ENCODE measurements at regions not wholly inside any gene's neighbourhood (a gene's known extent, or its start where the extent isn't known, plus 50 kb on each side); places are given as distances from the start of the nearest gene placed in this dataset.

- no peak overlapping the region for H3K4me3 ChIP-seq (ENCODE audit: low read depth, low read length)
- no peak for TF ChIP-seq CTCF (IDR thresholded peaks at IDR 0.05; ENCODE audit: insufficient read depth, low read length, severe bottlenecking)
- no peak for DNase-seq (ENCODE audit: low read depth)
- no peak for FAIRE-seq
- no peaks in the 10 kb centered on the region for H3K36me3 ChIP-seq (ENCODE audit: control insufficient read depth, insufficient read depth, low read length)
- H3K27me3 ChIP-seq (ENCODE audit: control insufficient read depth, insufficient read depth, low read length), result peaks cover 6% of the 10 kb centered on the region
These were observed 188.0 kb upstream of the TNRC6C start for GRCh38 chr17:77770331-77771105.

DNA sequence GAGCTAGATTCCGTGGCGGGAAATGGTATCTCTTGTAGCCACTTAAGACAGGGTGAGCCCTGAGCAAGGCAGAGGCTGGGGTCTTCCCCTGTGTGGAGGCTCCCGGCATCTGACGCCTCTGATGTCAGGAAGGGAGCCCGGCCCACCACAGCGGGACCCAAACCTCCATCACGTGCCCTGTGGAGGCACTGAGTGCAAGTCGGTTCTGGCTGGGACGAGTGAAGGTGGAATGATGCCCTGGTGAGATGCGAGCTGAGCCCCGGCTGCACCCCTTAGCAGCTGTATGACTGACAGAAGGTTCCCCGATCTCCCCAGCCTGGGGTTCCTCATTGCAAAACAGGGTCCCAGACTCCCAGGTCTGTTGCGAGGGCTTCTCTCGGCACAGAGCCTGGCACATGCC, 187.4 kb upstream of the TNRC6C start:
- no peaks in the 10 kb centered on the region for H3K36me3 ChIP-seq (ENCODE audit: control insufficient read depth, insufficient read depth, low read length)
- H3K4me3 ChIP-seq (ENCODE audit: low read depth, low read length), result no peak overlapping the region
- FAIRE-seq (no peak), DNase-seq (ENCODE audit: low read depth) (no peak)
- no peak for TF ChIP-seq CTCF (IDR thresholded peaks at IDR 0.05; ENCODE audit: insufficient read depth, low read length, severe bottlenecking)
- peaks cover 6% of the 10 kb centered on the region for H3K27me3 ChIP-seq (ENCODE audit: control insufficient read depth, insufficient read depth, low read length)

DNA sequence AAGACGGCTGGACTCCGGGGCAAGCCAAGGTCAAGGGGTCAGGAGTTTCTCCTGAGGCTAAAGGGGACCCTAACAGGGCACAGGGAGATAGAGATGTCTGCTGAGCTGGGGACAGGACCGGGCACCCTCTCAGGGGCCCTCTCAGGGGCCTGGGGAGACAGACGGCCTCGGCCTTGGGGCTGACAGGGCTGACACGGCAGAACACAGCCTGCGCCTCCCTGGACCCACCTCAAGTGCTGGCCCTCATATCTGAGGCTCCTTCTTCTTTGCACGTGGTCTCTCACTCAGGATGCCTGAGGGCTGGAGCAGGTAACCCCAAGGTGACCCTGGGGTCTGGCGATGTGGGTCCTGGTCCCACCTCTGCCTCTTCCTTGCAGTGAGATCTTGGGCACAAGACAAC, 186.9 kb upstream of the TNRC6C start:
- Histone ChIP-seq H3K36me3 (ENCODE audit: control insufficient read depth, insufficient read depth, low read length) (no peaks in the 10 kb centered on the region), H3K4me3 (ENCODE audit: low read depth, low read length) (no peak overlapping the region), H3K27me3 (ENCODE audit: control insufficient read depth, insufficient read depth, low read length) (peaks cover 6% of the 10 kb centered on the region)
- no peak for TF ChIP-seq CTCF (IDR thresholded peaks at IDR 0.05; ENCODE audit: insufficient read depth, low read length, severe bottlenecking)
- no peak for FAIRE-seq
- no peak for DNase-seq (ENCODE audit: low read depth)

DNA sequence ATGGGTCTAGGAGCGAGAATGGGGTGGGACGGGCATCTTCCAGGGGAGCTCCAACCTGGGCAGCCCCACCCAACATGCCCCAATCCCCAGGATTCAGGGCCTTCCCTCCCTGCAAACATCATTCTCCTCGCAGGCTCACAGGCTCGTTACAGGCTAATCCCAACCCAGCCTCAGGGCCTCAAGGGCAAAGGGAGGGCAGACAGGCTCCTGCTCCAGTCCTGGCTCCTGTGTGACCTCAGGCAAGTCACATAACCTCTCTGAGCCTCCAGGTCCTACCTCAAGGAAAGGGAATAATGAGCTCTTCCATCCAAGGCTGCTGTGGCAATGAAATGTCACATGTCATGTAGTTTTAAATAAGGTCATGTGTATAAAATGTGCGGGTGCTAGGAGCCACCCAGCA, 186.5 kb upstream of the TNRC6C start:
- no peak for TF ChIP-seq CTCF (IDR thresholded peaks at IDR 0.05; ENCODE audit: insufficient read depth, low read length, severe bottlenecking)
- peaks cover 6% of the 10 kb centered on the region for H3K27me3 ChIP-seq (ENCODE audit: control insufficient read depth, insufficient read depth, low read length)
- DNase-seq (ENCODE audit: low read depth) (no peak), FAIRE-seq (no peak)
- H3K4me3 ChIP-seq (ENCODE audit: low read depth, low read length), result no peak overlapping the region
- no peaks in the 10 kb centered on the region for H3K36me3 ChIP-seq (ENCODE audit: control insufficient read depth, insufficient read depth, low read length)

- DNase-seq (ENCODE audit: low read depth) (no peak), FAIRE-seq (no peak)
- no peaks in the 10 kb centered on the region for H3K36me3 ChIP-seq (ENCODE audit: control insufficient read depth, insufficient read depth, low read length)
- no peak overlapping the region for H3K4me3 ChIP-seq (ENCODE audit: low read depth, low read length)
- peak; percentile 17 for TF ChIP-seq CTCF (IDR thresholded peaks at IDR 0.05; ENCODE audit: insufficient read depth, low read length, severe bottlenecking)
- H3K27me3 ChIP-seq (ENCODE audit: control insufficient read depth, insufficient read depth, low read length), result peaks cover 6% of the 10 kb centered on the region
These were observed 186.0 kb upstream of the TNRC6C start for GRCh38 chr17:77772461-77772897.

DNA sequence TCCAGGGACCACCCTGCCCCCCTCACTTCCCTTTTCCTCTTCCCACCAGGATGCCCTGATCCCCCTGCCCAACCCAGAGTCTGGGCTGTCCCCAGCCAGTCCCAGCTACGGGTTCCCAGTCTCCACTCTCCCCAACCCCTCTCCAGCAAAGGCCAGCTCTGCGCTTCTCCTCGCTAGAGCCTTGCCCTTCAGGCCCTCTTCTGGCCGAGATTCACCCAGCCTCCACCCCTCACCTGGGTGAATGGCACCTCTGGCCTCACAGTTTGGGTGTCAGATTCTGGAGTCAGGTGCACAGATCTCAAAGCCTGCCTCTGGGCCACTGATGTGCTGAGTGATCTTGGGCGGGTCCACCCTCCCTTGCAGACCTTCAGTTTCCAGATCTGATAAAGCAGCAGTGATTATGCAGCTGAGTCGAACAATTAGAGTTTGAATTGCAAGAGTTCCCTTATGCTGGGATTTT, 185.6 kb upstream of the TNRC6C start:
- no peak overlapping the region for H3K4me3 ChIP-seq (ENCODE audit: low read depth, low read length)
- H3K36me3 ChIP-seq (ENCODE audit: control insufficient read depth, insufficient read depth, low read length), result no peaks in the 10 kb centered on the region
- H3K27me3 ChIP-seq (ENCODE audit: control insufficient read depth, insufficient read depth, low read length), result peaks cover 6% of the 10 kb centered on the region
- no peak for TF ChIP-seq CTCF (IDR thresholded peaks at IDR 0.05; ENCODE audit: insufficient read depth, low read length, severe bottlenecking)
- no peak for FAIRE-seq
- no peak for DNase-seq (ENCODE audit: low read depth)

Measured in bronchial epithelial cell (primary cell).